Fibroblast of the conjunctiva (primary cell): ENCODE measurements at regions not wholly inside any gene's neighbourhood (a gene's known extent, or its start where the extent isn't known, plus 50 kb on each side); places are given as distances from the start of the nearest gene placed in this dataset.

Experiments used
- DNase-seq: peaks from one replicate; pipeline ENCODE4 v3.0.0-alpha.2; 2010; ENCODE audit warnings: low read depth

- no peak for DNase-seq
Measured at GRCh38 chr12:71071536-71072097, 86.2 kb downstream of the TSPAN8 start.

GRCh38 chr12:71070416-71071128 is 87.2 kb downstream of the TSPAN8 start:
- DNase-seq = peak; percentile 75

- DNase-seq = no peak
Measured at GRCh38 chr12:71069311-71069710, 88.5 kb downstream of the TSPAN8 start.

- DNase-seq = no peak
Measured at GRCh38 chr12:71063087-71063486, 94.7 kb downstream of the TSPAN8 start.

- DNase-seq = no peak
Measured at GRCh38 chr12:71061451-71061850, 96.3 kb downstream of the TSPAN8 start.

GRCh38 chr12:71060426-71060825 is 97.4 kb downstream of the TSPAN8 start:
- no peak for DNase-seq

- DNase-seq = peak; percentile 60
Measured at GRCh38 chr12:71057330-71057729, 100.5 kb downstream of the TSPAN8 start.

- DNase-seq = no peak
Measured at GRCh38 chr12:71054551-71054950, 103.2 kb downstream of the TSPAN8 start.

GRCh38 chr12:71046215-71046614 is 111.6 kb downstream of the TSPAN8 start:
- peak; percentile 75 for DNase-seq

- DNase-seq = peak; percentile 87
Measured at GRCh38 chr12:71045781-71046180, 112.0 kb downstream of the TSPAN8 start.

- no peak for DNase-seq
Measured at GRCh38 chr12:71041476-71041875, 116.3 kb downstream of the TSPAN8 start.

- DNase-seq = no peak
Measured at GRCh38 chr12:71038960-71039359, 118.4 kb upstream of the PTPRR start.

- DNase-seq = no peak
Measured at GRCh38 chr12:71036526-71036925, 116.0 kb upstream of the PTPRR start.

- no peak for DNase-seq
Measured at GRCh38 chr12:71032933-71033332, 112.4 kb upstream of the PTPRR start.

GRCh38 chr12:71029302-71029701 is 108.8 kb upstream of the PTPRR start:
- no peak for DNase-seq

GRCh38 chr12:71027856-71028255 is 107.3 kb upstream of the PTPRR start:
- no peak for DNase-seq

GRCh38 chr12:71024827-71025226 is 104.3 kb upstream of the PTPRR start:
- DNase-seq = no peak

- no peak for DNase-seq
Measured at GRCh38 chr12:71024281-71024680, 103.7 kb upstream of the PTPRR start.

GRCh38 chr12:71021491-71021890 is 101.0 kb upstream of the PTPRR start:
- DNase-seq = no peak

- DNase-seq = no peak
Measured at GRCh38 chr12:71019282-71019831, 98.8 kb upstream of the PTPRR start.

- DNase-seq = no peak
Measured at GRCh38 chr12:71018682-71019081, 98.1 kb upstream of the PTPRR start.

GRCh38 chr12:71014180-71014785 is 93.7 kb upstream of the PTPRR start:
- peak; percentile 69 for DNase-seq

- DNase-seq = peak; percentile 43
Measured at GRCh38 chr12:71011261-71011660, 90.7 kb upstream of the PTPRR start.
